ENCODE measurements at regions not wholly inside any gene's neighbourhood (a gene's known extent, or its start where the extent isn't known, plus 50 kb on each side); places are given as distances from the start of the nearest gene placed in this dataset.
"Not testable (repeated sequence)": the region's sequence is repeated elsewhere in the genome, so short reads cannot be mapped to it uniquely, and the experiment has no call there.

GRCh38 chr3:115204475-115204874, 57.4 kb upstream of the ZBTB20 start:
- FAIRE-seq, result no peak
- no peak overlapping the region for H3K4me3 ChIP-seq (ENCODE audit: low read depth, low read length)
- DNase-seq (ENCODE audit: low read depth), result no peak
- H3K36me3 ChIP-seq (ENCODE audit: control insufficient read depth, insufficient read depth, low read length), result no peaks in the 10 kb centered on the region
- TF ChIP-seq, protein P1, sequence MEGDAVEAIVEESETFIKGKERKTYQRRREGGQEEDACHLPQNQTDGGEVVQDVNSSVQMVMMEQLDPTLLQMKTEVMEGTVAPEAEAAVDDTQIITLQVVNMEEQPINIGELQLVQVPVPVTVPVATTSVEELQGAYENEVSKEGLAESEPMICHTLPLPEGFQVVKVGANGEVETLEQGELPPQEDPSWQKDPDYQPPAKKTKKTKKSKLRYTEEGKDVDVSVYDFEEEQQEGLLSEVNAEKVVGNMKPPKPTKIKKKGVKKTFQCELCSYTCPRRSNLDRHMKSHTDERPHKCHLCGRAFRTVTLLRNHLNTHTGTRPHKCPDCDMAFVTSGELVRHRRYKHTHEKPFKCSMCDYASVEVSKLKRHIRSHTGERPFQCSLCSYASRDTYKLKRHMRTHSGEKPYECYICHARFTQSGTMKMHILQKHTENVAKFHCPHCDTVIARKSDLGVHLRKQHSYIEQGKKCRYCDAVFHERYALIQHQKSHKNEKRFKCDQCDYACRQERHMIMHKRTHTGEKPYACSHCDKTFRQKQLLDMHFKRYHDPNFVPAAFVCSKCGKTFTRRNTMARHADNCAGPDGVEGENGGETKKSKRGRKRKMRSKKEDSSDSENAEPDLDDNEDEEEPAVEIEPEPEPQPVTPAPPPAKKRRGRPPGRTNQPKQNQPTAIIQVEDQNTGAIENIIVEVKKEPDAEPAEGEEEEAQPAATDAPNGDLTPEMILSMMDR (IDR thresholded peaks at IDR 0.05; ENCODE audit: insufficient read depth, low read length, severe bottlenecking), result no peak
- H3K27me3 ChIP-seq (ENCODE audit: control insufficient read depth, insufficient read depth, low read length), result no peaks in the 10 kb centered on the region

- Histone ChIP-seq H3K4me3 (ENCODE audit: low read depth, low read length) (no peak overlapping the region), H3K27me3 (ENCODE audit: control insufficient read depth, insufficient read depth, low read length) (no peaks in the 10 kb centered on the region), H3K36me3 (ENCODE audit: control insufficient read depth, insufficient read depth, low read length) (no peaks in the 10 kb centered on the region)
- DNase-seq (ENCODE audit: low read depth) (no peak), FAIRE-seq (no peak)
- TF ChIP-seq, protein P1 (IDR thresholded peaks at IDR 0.05; ENCODE audit: insufficient read depth, low read length, severe bottlenecking), result no peak
Observed at GRCh38 chr3:115208066-115208750, 61.1 kb upstream of the ZBTB20 start.

DNA sequence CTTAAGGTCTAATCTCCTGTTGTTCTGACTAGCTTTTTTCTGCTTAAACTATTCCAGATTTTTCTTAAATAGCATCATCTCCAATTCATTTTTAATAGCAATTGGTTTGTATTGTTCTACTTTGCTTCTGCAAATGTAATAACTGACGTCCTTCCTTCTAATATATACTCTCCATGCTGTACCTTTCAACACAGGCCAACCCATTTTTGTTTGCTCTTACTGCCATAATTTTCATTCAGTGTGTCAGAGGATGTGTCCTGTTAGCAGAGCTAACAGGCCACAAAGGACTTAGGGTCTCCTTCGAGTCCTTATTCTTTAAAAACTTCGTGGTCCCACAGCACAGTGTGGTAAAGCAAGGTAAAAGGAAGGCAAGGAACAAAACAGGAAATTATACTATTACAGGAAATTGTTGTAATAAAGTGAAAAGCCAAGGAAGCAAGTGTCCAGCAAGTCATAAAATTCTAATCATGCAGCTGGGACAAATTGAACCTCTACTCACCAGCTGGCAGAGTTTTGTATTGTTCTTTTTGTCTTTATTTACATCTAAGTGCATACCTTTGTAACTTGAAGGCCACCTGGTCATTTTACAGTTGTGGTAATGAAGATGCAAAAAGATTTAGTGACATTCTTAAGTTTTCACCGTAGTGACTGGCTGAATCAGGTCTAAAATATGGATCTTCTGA, 64.9 kb upstream of the ZBTB20 start:
- FAIRE-seq, result no peak
- Histone ChIP-seq H3K27me3 (ENCODE audit: control insufficient read depth, insufficient read depth, low read length) (no peaks in the 10 kb centered on the region), H3K4me3 (ENCODE audit: low read depth, low read length) (no peak overlapping the region), H3K36me3 (ENCODE audit: control insufficient read depth, insufficient read depth, low read length) (no peaks in the 10 kb centered on the region)
- DNase-seq (ENCODE audit: low read depth), result no peak
- TF ChIP-seq, protein P1 (IDR thresholded peaks at IDR 0.05; ENCODE audit: insufficient read depth, low read length, severe bottlenecking), result no peak

DNA sequence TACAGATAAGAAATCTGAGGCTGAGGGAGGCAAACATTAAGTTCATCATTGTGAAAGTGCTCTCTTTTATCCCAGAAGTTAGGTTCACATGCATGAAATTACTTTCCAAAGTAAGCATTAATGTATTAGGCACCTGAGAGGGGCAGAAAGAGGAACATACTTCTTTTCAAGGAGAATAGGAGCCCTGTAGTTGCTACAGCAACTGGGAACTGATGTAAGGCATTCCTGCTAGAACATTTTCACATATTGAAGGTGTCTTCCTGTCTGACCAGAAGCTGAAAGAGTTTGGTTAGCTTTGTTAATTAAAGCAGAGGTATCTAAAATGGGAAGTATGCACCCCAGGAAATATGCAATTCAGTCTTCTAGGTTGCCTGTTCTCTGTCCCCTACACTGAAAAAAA, 65.5 kb upstream of the ZBTB20 start:
- TF ChIP-seq, protein P1 (IDR thresholded peaks at IDR 0.05; ENCODE audit: insufficient read depth, low read length, severe bottlenecking), result no peak
- Histone ChIP-seq H3K27me3 (ENCODE audit: control insufficient read depth, insufficient read depth, low read length) (no peaks in the 10 kb centered on the region), H3K36me3 (ENCODE audit: control insufficient read depth, insufficient read depth, low read length) (no peaks in the 10 kb centered on the region), H3K4me3 (ENCODE audit: low read depth, low read length) (no peak overlapping the region)
- FAIRE-seq (no peak), DNase-seq (ENCODE audit: low read depth) (no peak)

- FAIRE-seq; DNase-seq (ENCODE audit: low read depth); H3K36me3 ChIP-seq (ENCODE audit: control insufficient read depth, insufficient read depth, low read length); H3K27me3 ChIP-seq (ENCODE audit: control insufficient read depth, insufficient read depth, low read length); H3K4me3 ChIP-seq (ENCODE audit: low read depth, low read length): not testable (repeated sequence)
Observed at GRCh38 chr3:115213052-115213451, 66.0 kb upstream of the ZBTB20 start.

- TF ChIP-seq, protein P1 (IDR thresholded peaks at IDR 0.05; ENCODE audit: insufficient read depth, low read length, severe bottlenecking), result no peak
- FAIRE-seq (no peak), DNase-seq (ENCODE audit: low read depth) (no peak)
- Histone ChIP-seq H3K36me3 (ENCODE audit: control insufficient read depth, insufficient read depth, low read length) (no peaks in the 10 kb centered on the region), H3K27me3 (ENCODE audit: control insufficient read depth, insufficient read depth, low read length) (no peaks in the 10 kb centered on the region), H3K4me3 (ENCODE audit: low read depth, low read length) (no peak overlapping the region)
Observed at GRCh38 chr3:115217292-115217677, 70.2 kb upstream of the ZBTB20 start.

All from bronchial epithelial cell (primary cell).